ENCODE measurements at regions not wholly inside any gene's neighbourhood (a gene's known extent, or its start where the extent isn't known, plus 50 kb on each side); places are given as distances from the start of the nearest gene placed in this dataset.

GRCh38 chr11:120032766-120033390, 105.0 kb downstream of the TRIM29 start:
- DNase-seq (ENCODE audit: low spot score) = no peak

- DNase-seq (ENCODE audit: low spot score) = peak; percentile 70
Observed at GRCh38 chr11:120031612-120032600, 106.0 kb downstream of the TRIM29 start.

GRCh38 chr11:120031156-120031555, 106.8 kb downstream of the TRIM29 start:
- no peak for DNase-seq (ENCODE audit: low spot score)

GRCh38 chr11:120030411-120030810, 107.5 kb downstream of the TRIM29 start:
- no peak for DNase-seq (ENCODE audit: low spot score)

GRCh38 chr11:120029321-120029720, 108.6 kb downstream of the TRIM29 start:
- DNase-seq (ENCODE audit: low spot score) = no peak

GRCh38 chr11:120028897-120029258, 109.0 kb downstream of the TRIM29 start:
- no peak for DNase-seq (ENCODE audit: low spot score)

- no peak for DNase-seq (ENCODE audit: low spot score)
Observed at GRCh38 chr11:120028181-120028896, 109.6 kb downstream of the TRIM29 start.

- DNase-seq (ENCODE audit: low spot score) = no peak
Observed at GRCh38 chr11:120027546-120028180, 110.2 kb downstream of the TRIM29 start.

GRCh38 chr11:120025606-120026335, 112.1 kb downstream of the TRIM29 start:
- DNase-seq (ENCODE audit: low spot score) = no peak

GRCh38 chr11:120024586-120024985, 113.3 kb downstream of the TRIM29 start:
- DNase-seq (ENCODE audit: low spot score) = no peak

- no peak for DNase-seq (ENCODE audit: low spot score)
Observed at GRCh38 chr11:120024046-120024445, 113.9 kb downstream of the TRIM29 start.

GRCh38 chr11:120023551-120023950, 114.4 kb downstream of the TRIM29 start:
- no peak for DNase-seq (ENCODE audit: low spot score)

GRCh38 chr11:120023120-120023519, 114.8 kb downstream of the TRIM29 start:
- DNase-seq (ENCODE audit: low spot score) = no peak

GRCh38 chr11:120022617-120023016, 115.3 kb downstream of the TRIM29 start:
- DNase-seq (ENCODE audit: low spot score) = no peak

- DNase-seq (ENCODE audit: low spot score) = no peak
Observed at GRCh38 chr11:120021978-120022377, 115.9 kb downstream of the TRIM29 start.

GRCh38 chr11:120021391-120021953, 116.4 kb downstream of the TRIM29 start:
- no peak for DNase-seq (ENCODE audit: low spot score)

- no peak for DNase-seq (ENCODE audit: low spot score)
Observed at GRCh38 chr11:120020981-120021380, 116.9 kb downstream of the TRIM29 start.

- DNase-seq (ENCODE audit: low spot score) = no peak
Observed at GRCh38 chr11:120020486-120020885, 117.4 kb downstream of the TRIM29 start.

GRCh38 chr11:120019191-120019590, 118.7 kb downstream of the TRIM29 start:
- no peak for DNase-seq (ENCODE audit: low spot score)

GRCh38 chr11:120017582-120018150, 120.2 kb downstream of the TRIM29 start:
- no peak for DNase-seq (ENCODE audit: low spot score)

Data from Ammon's horn (tissue), 1 donor.